Activated naive CD4-positive, alpha-beta T cell treated with anti-CD3 and anti-CD28 coated beads, Interleukin-2, amount 50 U/mL, for 24 hours (primary cell): ENCODE measurements at regions not wholly inside any gene's neighbourhood (a gene's known extent, or its start where the extent isn't known, plus 50 kb on each side); places are given as distances from the start of the nearest gene placed in this dataset.
A peak's percentile ranks its signal among the peaks of the same experiment; 100 is the strongest.

Experiments
- H3K27ac Mint-ChIP-seq: one replicate; pipeline ENCODE4 v1.8.0; 2021; ENCODE audit warnings: mild to moderate bottlenecking, mixed read lengths
- H3K27me3 Mint-ChIP-seq: one replicate; pipeline ENCODE4 v1.8.0; 2021; ENCODE audit warnings: mixed read lengths
- H3K36me3 Mint-ChIP-seq: one replicate; pipeline ENCODE4 v1.8.0; 2021; ENCODE audit warnings: mixed read lengths
- H3K4me1 Mint-ChIP-seq: one replicate; pipeline ENCODE4 v1.8.0; 2021; ENCODE audit warnings: mixed read lengths
- H3K4me3 Mint-ChIP-seq: one replicate; pipeline ENCODE4 v1.8.0; 2021; ENCODE audit warnings: mild to moderate bottlenecking, mixed read lengths
- H3K9me3 Mint-ChIP-seq: one replicate; pipeline ENCODE4 v1.8.0; 2021; ENCODE audit warnings: mixed read lengths

DNA sequence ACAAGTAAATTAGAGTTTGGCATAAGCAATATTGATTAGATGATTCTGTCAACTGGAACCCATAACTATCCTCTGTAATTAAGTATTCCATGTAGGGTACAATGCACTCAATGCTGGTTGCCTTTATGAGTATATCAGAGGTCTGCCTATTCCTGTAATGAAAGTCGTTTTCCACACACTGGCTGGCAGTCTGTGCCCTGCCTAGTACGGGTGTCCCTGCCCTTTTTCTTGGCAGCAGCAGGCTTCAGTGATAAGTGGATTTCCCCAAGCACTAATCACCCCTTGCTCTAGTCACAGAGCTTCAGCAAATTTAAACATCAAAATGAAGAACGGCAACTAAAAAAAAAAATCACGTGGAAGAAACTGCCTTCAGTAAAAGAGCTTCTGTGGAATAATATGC, 294.8 kb upstream of the STT3B start:
- Mint-ChIP-seq H3K9me3 (no peaks in the 10 kb centered on the region), H3K27ac (no peak overlapping the region), H3K36me3 (no peaks in the 10 kb centered on the region), H3K27me3 (no peaks in the 10 kb centered on the region), H3K4me3 (no peak overlapping the region), H3K4me1 (peaks cover 54% of the 10 kb centered on the region)

DNA sequence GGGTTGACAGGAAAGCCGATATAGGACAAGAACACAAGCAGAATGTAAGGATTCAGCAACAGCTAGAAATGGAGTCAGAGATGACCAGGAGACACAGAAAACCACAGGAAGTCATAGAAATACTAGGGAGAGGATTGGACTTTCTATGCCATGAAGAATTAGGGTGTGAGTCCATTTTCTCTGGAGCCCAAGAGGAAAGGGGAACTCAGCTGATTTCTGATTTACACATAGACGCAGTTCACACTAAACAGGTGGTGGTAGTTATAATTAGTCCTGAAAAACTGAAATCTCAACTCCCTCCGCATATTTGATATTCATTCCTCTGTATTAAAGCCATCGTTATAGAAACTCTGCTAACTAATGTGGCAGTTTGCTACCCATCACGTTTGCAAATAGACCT, 292.7 kb upstream of the STT3B start:
- H3K36me3 Mint-ChIP-seq = no peaks in the 10 kb centered on the region
- no peaks in the 10 kb centered on the region for H3K9me3 Mint-ChIP-seq
- H3K27ac Mint-ChIP-seq = no peak overlapping the region
- no peaks in the 10 kb centered on the region for H3K27me3 Mint-ChIP-seq
- H3K4me3 Mint-ChIP-seq = no peak overlapping the region
- H3K4me1 Mint-ChIP-seq = peaks cover 32% of the 10 kb centered on the region

DNA sequence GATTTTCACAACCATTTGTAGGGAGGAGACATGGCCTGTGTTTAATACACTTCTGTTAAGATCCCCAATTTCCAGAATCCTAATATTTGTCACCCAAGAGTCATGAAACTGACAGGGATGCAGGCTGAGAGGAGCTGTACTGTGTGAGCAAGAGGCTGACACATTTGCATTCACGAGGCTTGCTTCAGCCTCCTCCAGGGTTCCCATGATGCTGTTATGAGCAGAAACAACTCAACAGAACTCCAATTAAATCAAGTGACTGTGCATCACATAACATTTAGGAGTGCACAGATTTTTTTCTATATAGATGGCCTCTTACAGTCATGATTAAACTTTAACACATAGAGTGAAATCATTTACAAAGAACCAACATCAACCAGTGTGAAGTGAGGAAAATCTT, 292.3 kb upstream of the STT3B start:
- Mint-ChIP-seq H3K36me3 (no peaks in the 10 kb centered on the region), H3K4me3 (no peak overlapping the region), H3K27me3 (no peaks in the 10 kb centered on the region), H3K4me1 (peaks cover 28% of the 10 kb centered on the region), H3K9me3 (no peaks in the 10 kb centered on the region), H3K27ac (no peak overlapping the region)

DNA sequence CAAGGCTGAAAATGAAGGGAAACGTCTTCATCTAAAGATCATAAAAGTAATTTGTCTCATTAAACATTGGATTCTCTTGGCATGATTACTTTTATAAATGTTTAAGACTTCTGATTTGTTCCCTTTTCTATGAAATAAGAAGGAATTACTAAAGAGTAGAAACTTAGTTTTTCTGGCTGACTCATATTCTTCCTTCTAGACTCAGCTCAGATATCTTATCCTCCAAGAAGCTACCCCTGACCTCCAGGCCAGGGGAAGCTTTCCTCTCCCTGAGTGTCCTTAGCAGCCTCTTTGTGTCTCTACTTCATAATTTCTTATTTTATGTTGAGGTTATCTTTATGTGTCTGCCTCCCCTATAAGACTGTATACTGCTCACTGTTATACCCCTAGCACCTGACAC, 291.9 kb upstream of the STT3B start:
- H3K27me3 Mint-ChIP-seq = no peaks in the 10 kb centered on the region
- no peaks in the 10 kb centered on the region for H3K9me3 Mint-ChIP-seq

DNA sequence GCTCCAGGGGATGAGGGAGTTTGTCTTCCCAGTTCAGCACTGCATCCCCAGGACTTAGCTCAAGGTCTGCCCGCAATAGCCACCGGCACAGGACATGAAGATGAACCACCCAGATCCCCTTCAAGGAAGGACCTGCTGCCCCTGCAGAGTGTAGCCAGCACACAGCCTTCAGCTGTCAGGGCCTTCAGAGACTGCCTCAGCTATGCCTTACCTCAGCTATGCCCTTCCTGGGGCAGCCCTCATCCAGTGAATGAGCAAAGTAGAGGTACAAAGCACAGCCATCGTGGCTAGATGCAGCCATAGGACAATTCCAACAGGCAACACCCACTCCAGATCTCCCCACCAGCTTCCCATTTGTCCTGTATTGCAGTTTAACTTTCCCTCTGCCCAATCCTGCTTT, 291.2 kb upstream of the STT3B start:
- H3K9me3 Mint-ChIP-seq = no peaks in the 10 kb centered on the region
- no peak overlapping the region for H3K4me3 Mint-ChIP-seq
- no peaks in the 10 kb centered on the region for H3K36me3 Mint-ChIP-seq
- peaks cover 28% of the 10 kb centered on the region for H3K4me1 Mint-ChIP-seq
- H3K27me3 Mint-ChIP-seq = no peaks in the 10 kb centered on the region
- H3K27ac Mint-ChIP-seq = peak overlapping the region; percentile 36

More for the DNA sequence above, 291.9 kb upstream of the STT3B start:
- H3K36me3 Mint-ChIP-seq = no peaks in the 10 kb centered on the region
- no peak overlapping the region for H3K27ac Mint-ChIP-seq
- peaks cover 28% of the 10 kb centered on the region for H3K4me1 Mint-ChIP-seq
- H3K4me3 Mint-ChIP-seq = no peak overlapping the region

DNA sequence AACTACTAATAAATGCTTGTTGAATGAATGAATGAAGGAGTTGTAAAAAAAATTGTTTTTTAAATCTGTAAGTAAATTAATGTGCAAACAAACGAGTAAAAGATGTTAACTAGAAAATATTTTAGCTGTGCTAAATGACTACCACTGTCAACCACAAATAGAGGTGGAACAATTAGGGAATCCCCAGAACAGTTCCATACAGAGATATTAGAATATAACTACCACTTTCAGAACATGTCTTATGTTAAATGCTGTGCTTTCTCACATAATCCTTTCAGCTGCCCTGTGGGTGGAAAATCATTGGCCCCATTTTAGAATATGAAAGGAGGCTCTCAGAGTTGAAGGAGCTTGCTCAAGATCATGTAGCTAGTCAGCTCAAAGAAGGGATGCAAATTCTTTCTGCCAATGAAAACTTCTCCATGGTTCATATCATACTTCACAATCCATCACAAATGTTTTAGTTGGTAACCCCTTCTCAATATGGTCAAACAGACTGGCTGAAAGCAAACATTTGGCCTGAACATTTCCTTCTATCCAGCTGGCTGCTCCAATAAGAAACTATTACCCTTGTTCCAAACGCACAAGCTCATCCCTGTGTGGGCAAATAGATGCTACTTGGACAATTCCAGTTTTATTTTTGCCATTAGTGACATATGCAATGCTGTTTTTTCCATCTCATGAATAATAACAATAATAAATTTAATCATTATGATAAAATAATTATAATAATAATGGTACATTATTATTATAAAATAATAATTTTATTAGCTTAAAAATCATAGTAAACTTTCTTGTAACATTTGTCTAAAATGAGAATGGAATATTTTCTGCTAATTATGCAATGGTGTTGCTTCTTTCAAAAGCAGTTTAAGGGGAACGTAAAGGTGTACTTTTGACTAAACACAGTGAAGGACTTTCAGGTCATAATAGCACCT, 290.4 kb upstream of the STT3B start:
- no peaks in the 10 kb centered on the region for H3K9me3 Mint-ChIP-seq
- H3K27ac Mint-ChIP-seq = peak overlapping the region; percentile 36

DNA sequence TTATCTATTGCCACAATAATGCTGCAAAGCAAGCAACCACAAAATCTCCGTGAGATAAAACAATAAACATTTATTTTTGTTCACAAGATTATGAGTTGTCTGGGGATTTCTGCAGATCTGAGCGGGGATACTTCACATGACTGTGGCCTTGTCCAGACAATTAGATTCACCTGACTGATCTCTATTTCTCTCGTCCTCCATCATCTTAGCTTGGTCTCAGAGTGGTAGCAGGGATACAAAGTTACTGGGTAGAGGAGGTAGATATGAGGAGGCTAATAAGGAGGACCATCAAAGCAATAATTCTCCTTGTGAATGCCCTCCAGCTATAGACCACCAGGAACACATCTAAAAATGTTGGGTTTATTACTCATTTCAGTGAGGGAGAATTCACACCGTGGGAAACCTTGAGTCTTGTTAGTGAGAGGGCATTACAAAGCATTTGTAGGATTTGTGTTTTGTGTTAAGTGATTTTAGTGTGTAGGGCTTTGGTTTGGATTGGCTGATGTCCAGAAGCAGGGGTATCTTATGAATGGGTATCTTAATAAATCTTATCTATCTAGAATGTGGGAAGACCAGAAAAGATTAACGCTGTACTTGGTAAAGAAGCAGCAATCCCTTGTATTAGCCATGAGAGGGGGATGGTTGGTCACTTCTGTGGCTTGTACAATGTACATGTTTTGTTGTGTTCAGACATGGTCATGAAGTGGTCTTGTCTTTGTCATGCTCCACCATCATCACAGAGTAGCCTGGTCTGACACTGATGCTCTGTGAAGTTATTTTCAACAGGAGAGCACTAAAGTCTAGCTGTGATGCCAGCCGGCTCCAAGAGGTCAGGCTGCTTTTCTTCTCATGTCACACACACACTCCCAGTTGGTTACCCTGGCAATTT, 287.6 kb upstream of the STT3B start:
- no peaks in the 10 kb centered on the region for H3K36me3 Mint-ChIP-seq
- H3K4me1 Mint-ChIP-seq = peaks cover 42% of the 10 kb centered on the region
- H3K4me3 Mint-ChIP-seq = no peak overlapping the region
- no peaks in the 10 kb centered on the region for H3K27me3 Mint-ChIP-seq
- no peak overlapping the region for H3K27ac Mint-ChIP-seq
- no peaks in the 10 kb centered on the region for H3K9me3 Mint-ChIP-seq

More for the DNA sequence above, 290.4 kb upstream of the STT3B start:
- Mint-ChIP-seq H3K36me3 (no peaks in the 10 kb centered on the region), H3K4me1 (peaks cover 28% of the 10 kb centered on the region), H3K27me3 (no peaks in the 10 kb centered on the region), H3K4me3 (no peak overlapping the region)

DNA sequence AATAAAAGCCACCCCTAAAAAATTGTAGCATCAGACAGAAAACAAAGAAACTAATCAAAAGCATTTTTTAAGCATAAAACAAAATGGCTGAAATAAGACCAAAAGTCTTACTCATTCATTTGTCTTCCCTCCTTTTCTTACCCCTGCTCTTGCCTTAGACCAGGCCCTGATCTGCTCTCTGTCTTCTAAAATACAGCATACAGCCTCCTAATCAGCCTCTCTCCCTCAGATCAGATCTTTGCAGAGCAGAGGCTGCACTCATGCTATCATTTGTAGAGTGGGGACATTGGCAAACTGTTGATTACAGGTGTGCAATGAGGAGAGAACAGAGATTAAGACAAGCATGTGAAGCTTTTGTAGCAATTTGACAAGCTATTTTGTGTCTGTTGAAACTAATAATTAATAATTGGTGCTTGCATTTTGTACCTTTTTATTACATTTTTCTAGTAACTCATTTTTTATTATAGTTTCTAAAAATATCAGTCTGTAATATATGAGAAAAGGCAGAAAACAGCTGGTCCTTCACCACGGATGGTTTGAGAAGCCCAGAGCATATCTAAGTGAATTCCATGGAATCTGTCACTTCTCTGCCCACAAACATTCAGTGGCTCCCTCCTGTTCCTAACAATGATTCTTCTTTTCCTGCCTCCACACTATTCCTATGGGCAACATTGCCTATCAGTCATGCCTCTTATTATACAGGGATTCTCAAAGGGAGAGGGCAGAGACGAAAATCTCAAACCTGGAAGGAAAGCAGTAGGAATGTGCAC, 286.2 kb upstream of the STT3B start:
- Mint-ChIP-seq H3K27me3 (no peaks in the 10 kb centered on the region), H3K27ac (peak overlapping the region; percentile 59), H3K9me3 (no peaks in the 10 kb centered on the region), H3K36me3 (peaks cover 3% of the 10 kb centered on the region), H3K4me3 (no peak overlapping the region), H3K4me1 (peaks cover 37% of the 10 kb centered on the region)

DNA sequence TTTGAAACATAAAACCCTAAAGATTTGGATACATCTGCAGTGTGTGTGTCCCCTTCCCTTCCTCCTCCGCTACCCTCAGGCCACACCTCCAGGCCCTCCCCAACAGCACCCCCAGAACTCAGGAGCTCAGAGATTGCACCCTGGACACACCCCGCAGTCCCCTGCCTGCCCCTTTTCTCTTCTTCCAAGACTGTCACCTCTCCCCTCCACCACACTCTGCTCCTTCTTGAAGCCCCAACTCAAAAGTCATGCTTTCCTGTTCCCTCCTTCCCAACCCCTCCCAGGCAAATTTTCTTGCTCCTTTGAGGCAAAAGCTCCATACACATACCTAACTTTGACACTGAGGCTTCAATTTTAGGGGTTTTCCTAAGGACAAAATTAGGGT, 285.7 kb upstream of the STT3B start:
- Mint-ChIP-seq H3K27me3 (no peaks in the 10 kb centered on the region), H3K4me1 (peaks cover 34% of the 10 kb centered on the region), H3K4me3 (no peak overlapping the region), H3K27ac (no peak overlapping the region), H3K36me3 (peaks cover 3% of the 10 kb centered on the region), H3K9me3 (no peaks in the 10 kb centered on the region)

DNA sequence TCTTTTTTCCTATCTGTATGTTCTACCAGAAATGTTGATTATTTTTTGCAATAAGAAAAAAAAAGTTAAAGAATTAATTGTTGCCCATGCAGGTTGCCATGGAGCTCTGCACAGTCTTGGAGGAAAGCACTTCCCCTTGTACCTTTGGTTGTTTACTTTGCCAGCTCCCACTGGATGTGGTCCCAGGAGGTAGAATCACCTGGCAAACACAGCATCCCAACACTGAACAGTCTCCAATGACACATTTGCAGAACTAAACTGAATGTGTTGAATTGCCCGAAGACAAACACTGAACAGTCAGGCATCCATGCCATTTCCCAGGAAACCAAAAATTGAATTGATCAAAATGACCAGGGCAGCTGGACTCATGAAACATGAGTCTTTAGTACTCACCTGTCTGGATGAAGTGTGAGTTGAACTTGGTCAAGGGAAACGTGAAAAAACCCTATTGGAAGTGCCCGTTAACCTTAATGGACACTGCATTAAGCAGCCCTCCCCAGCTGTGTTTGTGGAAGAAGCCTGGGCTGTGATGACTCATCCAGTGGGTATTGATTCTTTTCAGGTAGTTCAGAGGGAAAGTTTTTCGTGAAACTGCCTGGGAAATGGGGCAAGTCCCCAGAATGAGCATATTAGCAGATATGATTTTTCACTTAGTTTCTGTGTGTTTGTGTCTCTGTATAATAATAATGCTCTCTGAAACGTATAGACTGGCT, 284.7 kb upstream of the STT3B start:
- Mint-ChIP-seq H3K27ac (no peak overlapping the region), H3K4me1 (peaks cover 39% of the 10 kb centered on the region), H3K9me3 (no peaks in the 10 kb centered on the region), H3K27me3 (no peaks in the 10 kb centered on the region), H3K4me3 (no peak overlapping the region), H3K36me3 (peaks cover 3% of the 10 kb centered on the region)

DNA sequence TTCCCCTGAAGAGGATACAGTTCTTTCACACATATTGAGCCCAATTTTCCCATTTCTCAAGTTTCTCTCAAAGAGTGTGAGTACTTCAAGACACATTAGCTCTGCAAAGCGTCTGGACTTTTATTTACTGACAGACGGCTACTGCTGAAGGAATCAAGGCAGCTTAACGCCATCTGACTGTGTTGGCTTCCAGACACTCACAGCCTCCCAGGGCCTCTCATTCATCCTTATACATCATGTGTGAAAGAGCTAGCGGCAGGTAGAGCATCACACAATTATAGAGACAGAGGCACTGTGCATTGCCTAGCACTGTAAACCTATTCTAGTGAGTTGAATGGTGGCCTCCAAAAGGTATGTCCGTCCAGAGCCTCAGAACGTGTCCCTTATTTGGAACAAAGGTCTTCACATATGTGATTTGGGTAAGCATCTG, 284.1 kb upstream of the STT3B start:
- Mint-ChIP-seq H3K4me3 (no peak overlapping the region), H3K4me1 (peaks cover 41% of the 10 kb centered on the region), H3K9me3 (no peaks in the 10 kb centered on the region), H3K27ac (no peak overlapping the region), H3K27me3 (no peaks in the 10 kb centered on the region), H3K36me3 (peaks cover 3% of the 10 kb centered on the region)

DNA sequence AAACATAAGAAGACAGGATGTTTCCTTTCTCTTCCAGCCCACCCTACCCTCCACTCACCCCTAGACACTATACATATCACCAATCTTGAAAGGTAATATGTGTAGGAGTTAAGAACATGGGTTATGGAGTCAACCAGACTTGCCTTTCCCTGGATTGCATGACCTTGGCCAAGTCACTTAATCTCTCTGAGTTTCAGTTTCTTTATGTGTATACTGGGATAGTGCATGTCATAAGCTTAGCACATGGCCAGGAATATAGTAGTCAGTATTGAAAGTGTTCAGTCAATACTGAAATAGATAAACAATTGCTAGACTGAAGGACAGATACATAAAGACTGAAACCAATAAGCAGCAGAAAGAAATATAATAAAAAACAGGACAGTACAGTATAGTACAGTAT, 283.2 kb upstream of the STT3B start:
- Mint-ChIP-seq H3K4me1 (peaks cover 50% of the 10 kb centered on the region), H3K27me3 (no peaks in the 10 kb centered on the region), H3K36me3 (peaks cover 3% of the 10 kb centered on the region), H3K9me3 (peaks cover 4% of the 10 kb centered on the region), H3K4me3 (no peak overlapping the region), H3K27ac (no peak overlapping the region)

DNA sequence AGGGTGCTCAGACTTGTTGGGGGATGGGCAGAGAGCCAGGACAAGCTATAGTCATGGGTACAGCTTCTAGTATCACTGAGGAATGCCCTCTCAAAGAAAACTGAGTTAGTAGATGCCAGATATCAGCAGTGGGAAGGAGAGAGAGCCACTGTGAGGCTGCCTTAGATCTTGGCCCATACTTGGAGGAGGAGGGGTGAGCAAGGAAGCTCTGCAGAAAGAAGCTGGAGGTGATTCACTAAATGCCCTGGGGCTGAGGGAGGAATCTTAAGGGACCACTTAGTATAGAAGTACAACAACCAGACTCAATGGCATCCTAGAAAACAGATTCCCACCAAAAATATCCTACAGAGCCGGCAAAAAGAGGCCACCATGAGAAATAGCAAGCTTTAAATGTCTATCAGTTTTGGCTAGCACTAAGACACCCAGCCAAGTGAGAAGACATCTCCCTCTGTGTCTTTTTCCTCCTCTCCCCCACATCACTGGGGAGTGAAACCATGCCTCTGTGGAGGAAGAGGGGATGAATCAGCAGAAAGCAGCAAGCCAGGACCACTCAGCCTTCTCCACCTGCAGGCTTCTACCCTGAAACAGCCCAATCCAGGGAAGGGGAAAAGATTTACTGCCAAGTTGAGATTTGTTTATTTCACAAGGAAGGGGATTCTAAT, 282.5 kb upstream of the STT3B start:
- Mint-ChIP-seq H3K36me3 (peaks cover 3% of the 10 kb centered on the region), H3K27ac (no peak overlapping the region), H3K27me3 (no peaks in the 10 kb centered on the region), H3K9me3 (peaks cover 4% of the 10 kb centered on the region), H3K4me1 (peaks cover 56% of the 10 kb centered on the region), H3K4me3 (no peak overlapping the region)

DNA sequence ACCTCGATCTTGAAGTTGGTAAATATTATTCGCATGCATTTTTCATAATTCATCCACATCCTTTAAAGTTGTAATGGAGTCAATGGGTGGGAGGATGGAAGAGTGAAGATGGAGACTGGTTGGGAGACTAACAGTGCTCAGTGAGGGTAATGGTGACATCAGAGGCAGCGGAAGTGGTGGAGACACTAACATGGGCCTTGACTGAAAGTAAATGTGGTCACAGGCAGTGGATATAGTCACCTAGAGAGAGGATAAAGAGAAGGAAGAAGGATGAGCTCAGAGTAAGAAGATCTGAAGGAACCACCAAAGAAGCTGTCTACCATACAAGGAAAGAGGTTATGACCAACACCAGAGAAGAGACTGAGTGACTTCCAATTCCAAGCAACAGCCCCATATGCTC, 281.6 kb upstream of the STT3B start:
- Mint-ChIP-seq H3K4me1 (peaks cover 56% of the 10 kb centered on the region), H3K27ac (peak overlapping the region; percentile 18), H3K36me3 (peaks cover 3% of the 10 kb centered on the region), H3K27me3 (no peaks in the 10 kb centered on the region), H3K4me3 (no peak overlapping the region), H3K9me3 (peaks cover 7% of the 10 kb centered on the region)
